ENCODE measurements at regions not wholly inside any gene's neighbourhood (a gene's known extent, or its start where the extent isn't known, plus 50 kb on each side); places are given as distances from the start of the nearest gene placed in this dataset.

DNA sequence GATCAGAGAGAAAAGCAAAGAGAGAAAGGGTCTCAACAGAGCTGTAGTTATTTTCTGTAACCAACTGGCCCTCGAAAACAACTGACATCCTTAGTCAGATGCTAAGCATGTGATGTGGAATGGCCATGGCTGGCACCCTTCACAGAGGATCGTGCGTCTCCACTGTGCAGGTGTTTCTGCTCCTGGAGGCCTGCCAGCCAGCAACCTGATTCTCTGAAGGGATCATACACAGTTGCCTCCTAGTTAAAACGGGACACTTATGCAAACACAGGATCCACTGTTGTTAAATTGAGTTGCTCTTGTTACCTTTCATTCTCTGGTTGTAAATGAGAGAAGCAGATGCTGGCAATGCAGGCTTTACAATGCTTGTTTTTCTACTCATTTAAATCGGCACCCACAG lies 148.5 kb downstream of the HDGFL1 start (continued):
- TF ChIP-seq ZNF530 (tag by site-specific recombination; IDR thresholded peaks at IDR 0.05; ENCODE audit: low read depth) (no peak), ZNF2 (tag by site-specific recombination; IDR thresholded peaks at IDR 0.05) (no peak), ZNF701 (tag by site-specific recombination; IDR thresholded peaks at IDR 0.05) (no peak), FEZF1 (tag by site-specific recombination; IDR thresholded peaks at IDR 0.05) (no peak)

DNA sequence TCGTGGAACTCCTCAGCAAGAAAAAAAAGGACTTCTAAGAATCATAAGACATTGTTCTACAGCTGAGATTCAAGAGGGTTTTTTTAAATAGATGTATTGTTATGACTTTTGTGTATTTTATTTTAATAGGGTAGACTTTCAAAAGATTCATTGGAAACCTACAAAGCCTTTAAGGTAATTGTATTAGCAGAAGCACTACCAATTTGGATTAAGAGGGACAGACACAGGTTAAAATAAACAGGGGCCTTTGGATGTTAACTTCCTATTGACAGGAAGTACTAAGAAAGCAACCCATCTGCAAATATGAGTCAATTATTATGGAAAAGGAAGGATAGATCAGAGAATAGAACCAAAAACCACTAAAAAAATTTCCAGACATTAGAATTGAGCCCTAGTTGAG lies 153.5 kb downstream of the HDGFL1 start:
- H3K36me3 ChIP-seq (ENCODE audit: control insufficient read depth in 2 of 2, insufficient read depth in 1 of 2, low read length in 2 of 2), result no peaks in the 10 kb centered on the region
- CTCF ChIA-PET, result no interaction called here
- H3K4me1 ChIP-seq (ENCODE audit: control insufficient read depth, insufficient read depth, low read length), result no peaks in the 10 kb centered on the region
- peak; percentile 58 for TF ChIP-seq SETDB1 (IDR thresholded peaks at IDR 0.05; ENCODE audit: insufficient read length, low read length)
- TF ChIP-seq, protein P1, sequence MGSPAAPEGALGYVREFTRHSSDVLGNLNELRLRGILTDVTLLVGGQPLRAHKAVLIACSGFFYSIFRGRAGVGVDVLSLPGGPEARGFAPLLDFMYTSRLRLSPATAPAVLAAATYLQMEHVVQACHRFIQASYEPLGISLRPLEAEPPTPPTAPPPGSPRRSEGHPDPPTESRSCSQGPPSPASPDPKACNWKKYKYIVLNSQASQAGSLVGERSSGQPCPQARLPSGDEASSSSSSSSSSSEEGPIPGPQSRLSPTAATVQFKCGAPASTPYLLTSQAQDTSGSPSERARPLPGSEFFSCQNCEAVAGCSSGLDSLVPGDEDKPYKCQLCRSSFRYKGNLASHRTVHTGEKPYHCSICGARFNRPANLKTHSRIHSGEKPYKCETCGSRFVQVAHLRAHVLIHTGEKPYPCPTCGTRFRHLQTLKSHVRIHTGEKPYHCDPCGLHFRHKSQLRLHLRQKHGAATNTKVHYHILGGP (tag by site-specific recombination; IDR thresholded peaks at IDR 0.05), result no peak
- TF ChIP-seq, protein P2, sequence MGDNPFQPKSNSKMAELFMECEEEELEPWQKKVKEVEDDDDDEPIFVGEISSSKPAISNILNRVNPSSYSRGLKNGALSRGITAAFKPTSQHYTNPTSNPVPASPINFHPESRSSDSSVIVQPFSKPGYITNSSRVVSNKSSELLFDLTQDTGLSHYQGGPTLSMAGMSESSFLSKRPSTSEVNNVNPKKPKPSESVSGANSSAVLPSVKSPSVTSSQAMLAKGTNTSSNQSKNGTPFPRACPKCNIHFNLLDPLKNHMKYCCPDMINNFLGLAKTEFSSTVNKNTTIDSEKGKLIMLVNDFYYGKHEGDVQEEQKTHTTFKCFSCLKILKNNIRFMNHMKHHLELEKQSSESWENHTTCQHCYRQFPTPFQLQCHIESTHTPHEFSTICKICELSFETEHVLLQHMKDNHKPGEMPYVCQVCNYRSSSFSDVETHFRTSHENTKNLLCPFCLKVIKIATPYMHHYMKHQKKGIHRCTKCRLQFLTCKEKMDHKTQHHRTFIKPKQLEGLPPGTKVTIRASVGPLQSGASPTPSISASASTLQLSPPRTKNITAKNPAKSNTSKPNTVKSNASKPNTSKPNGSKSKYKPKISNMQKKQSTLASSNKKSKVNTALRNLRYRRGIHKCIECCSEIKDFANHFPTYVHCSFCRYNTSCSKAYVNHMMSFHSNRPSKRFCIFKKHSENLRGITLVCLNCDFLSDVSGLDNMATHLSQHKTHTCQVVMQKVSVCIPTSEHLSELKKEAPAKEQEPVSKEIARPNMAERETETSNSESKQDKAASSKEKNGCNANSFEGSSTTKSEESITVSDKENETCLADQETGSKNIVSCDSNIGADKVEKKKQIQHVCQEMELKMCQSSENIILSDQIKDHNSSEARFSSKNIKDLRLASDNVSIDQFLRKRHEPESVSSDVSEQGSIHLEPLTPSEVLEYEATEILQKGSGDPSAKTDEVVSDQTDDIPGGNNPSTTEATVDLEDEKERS (tag by site-specific recombination; IDR thresholded peaks at IDR 0.05), result 0 out of 2 replicates have a peak, but pooled peaks have one; percentile 63
- TF ChIP-seq, protein P3, sequence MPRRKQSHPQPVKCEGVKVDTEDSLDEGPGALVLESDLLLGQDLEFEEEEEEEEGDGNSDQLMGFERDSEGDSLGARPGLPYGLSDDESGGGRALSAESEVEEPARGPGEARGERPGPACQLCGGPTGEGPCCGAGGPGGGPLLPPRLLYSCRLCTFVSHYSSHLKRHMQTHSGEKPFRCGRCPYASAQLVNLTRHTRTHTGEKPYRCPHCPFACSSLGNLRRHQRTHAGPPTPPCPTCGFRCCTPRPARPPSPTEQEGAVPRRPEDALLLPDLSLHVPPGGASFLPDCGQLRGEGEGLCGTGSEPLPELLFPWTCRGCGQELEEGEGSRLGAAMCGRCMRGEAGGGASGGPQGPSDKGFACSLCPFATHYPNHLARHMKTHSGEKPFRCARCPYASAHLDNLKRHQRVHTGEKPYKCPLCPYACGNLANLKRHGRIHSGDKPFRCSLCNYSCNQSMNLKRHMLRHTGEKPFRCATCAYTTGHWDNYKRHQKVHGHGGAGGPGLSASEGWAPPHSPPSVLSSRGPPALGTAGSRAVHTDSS (tag by site-specific recombination; IDR thresholded peaks at IDR 0.05), result no peak
- TF ChIP-seq, protein P4, sequence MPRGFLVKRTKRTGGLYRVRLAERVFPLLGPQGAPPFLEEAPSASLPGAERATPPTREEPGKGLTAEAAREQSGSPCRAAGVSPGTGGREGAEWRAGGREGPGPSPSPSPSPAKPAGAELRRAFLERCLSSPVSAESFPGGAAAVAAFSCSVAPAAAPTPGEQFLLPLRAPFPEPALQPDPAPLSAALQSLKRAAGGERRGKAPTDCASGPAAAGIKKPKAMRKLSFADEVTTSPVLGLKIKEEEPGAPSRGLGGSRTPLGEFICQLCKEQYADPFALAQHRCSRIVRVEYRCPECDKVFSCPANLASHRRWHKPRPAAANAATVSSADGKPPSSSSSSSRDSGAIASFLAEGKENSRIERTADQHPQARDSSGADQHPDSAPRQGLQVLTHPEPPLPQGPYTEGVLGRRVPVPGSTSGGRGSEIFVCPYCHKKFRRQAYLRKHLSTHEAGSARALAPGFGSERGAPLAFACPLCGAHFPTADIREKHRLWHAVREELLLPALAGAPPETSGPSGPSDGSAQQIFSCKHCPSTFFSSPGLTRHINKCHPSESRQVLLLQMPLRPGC (tag by site-specific recombination; IDR thresholded peaks at IDR 0.05), result no peak
- peaks cover 3% of the 10 kb centered on the region; the same call in 1 of the 2 replicates for H3K9me3 ChIP-seq (ENCODE audit: control insufficient read depth, insufficient read depth, low read depth, low read length)
- POLR2A ChIA-PET, result no interaction called here
- no peak overlapping the region for H3K27ac ChIP-seq (ENCODE audit: extremely low read depth, low read depth, low read length)
- H3K4me3 ChIP-seq (ENCODE audit: low read depth, low read length), result no peak overlapping the region

DNA sequence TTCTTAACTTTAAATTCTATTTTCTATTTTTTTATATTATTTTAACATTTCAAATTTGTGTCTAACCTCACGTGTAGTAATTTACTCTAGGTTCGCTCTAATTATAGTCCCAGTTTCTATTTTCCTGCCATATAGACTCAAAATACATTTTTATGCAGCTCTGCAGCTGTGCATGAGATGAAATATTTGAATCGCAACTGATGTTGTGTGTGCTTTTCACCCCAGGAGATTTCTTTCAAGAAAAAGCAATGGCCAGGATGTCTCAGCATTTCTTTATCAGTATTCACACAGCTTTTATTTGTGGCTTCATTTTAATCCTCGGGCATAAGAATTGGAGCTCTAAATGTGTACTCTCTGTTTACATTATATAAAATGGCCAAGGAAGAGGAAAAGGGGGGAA lies 157.6 kb downstream of the HDGFL1 start:
- ChIA-PET CTCF (no interaction called here), POLR2A (no interaction called here)
- no peak for TF ChIP-seq GLIS2 (tag by site-specific recombination; IDR thresholded peaks at IDR 0.05)
- TF ChIP-seq TRIM28 (IDR thresholded peaks at IDR 0.05; ENCODE audit: borderline replicate concordance, low read length), result no peak
- no peak for TF ChIP-seq ZNF501 (tag by site-specific recombination; IDR thresholded peaks at IDR 0.05)
- no peak for TF ChIP-seq HOXD13 (CRISPR knock-in tag; IDR thresholded peaks at IDR 0.05; ENCODE audit: borderline replicate concordance)
- no peak for TF ChIP-seq MEIS1 (CRISPR knock-in tag; IDR thresholded peaks at IDR 0.05; ENCODE audit: borderline replicate concordance)
- TF ChIP-seq SETDB1 (IDR thresholded peaks at IDR 0.05; ENCODE audit: insufficient read length, low read length), result no peak
- TF ChIP-seq ZBTB17 (tag by site-specific recombination; IDR thresholded peaks at IDR 0.05), result no peak
- TF ChIP-seq ZNF423 (tag by site-specific recombination; IDR thresholded peaks at IDR 0.05), result no peak
- TF ChIP-seq ZNF521 (tag by site-specific recombination; IDR thresholded peaks at IDR 0.05), result no peak
- TF ChIP-seq ZNF274 (IDR thresholded peaks at IDR 0.05; ENCODE audit: low read length), result no peak
- TF ChIP-seq ZNF274 (tag by site-specific recombination; IDR thresholded peaks at IDR 0.05; ENCODE audit: borderline replicate concordance), result no peak
- TF ChIP-seq ZNF707 (tag by site-specific recombination; IDR thresholded peaks at IDR 0.05), result no peak
- no peak for TF ChIP-seq ZIC2 (tag by site-specific recombination; IDR thresholded peaks at IDR 0.05)
- no peak for TF ChIP-seq SP2 (tag by site-specific recombination; IDR thresholded peaks at IDR 0.05)
- TF ChIP-seq ZNF169 (tag by site-specific recombination; IDR thresholded peaks at IDR 0.05), result no peak
- Histone ChIP-seq H3K9me3 (ENCODE audit: control insufficient read depth, insufficient read depth, low read depth, low read length) (peaks cover 3% of the 10 kb centered on the region; the same call in 1 of the 2 replicates), H3K4me1 (ENCODE audit: control insufficient read depth, insufficient read depth, low read length) (no peaks in the 10 kb centered on the region), H3K27ac (ENCODE audit: extremely low read depth, low read depth, low read length) (no peak overlapping the region), H3K36me3 (ENCODE audit: control insufficient read depth in 2 of 2, insufficient read depth in 1 of 2, low read length in 2 of 2) (no peaks in the 10 kb centered on the region), H3K4me3 (ENCODE audit: low read depth, low read length) (no peak overlapping the region)
